Fibroblast of lung (primary cell): ENCODE measurements at regions not wholly inside any gene's neighbourhood (a gene's known extent, or its start where the extent isn't known, plus 50 kb on each side); places are given as distances from the start of the nearest gene placed in this dataset.

ENCODE experiments used
- DNase-seq, 2 donors: peaks; one replicate each; pipeline versions ENCODE4 v3.0.0 to v3.0.0-alpha.2; 2010; ENCODE audit warnings: low read depth in 2 of 2
- H2AFZ ChIP-seq: 2 replicates; pipeline ENCODE4 v1.5.1; 2012; ENCODE audit warnings: low read length, control low read depth, inconsistent platforms
- H3K27ac ChIP-seq: 2 replicates; pipeline ENCODE4 v1.5.1; 2011; ENCODE audit warnings: low read length, control low read depth; ENCODE audit not compliant: insufficient read depth
- H3K27me3 ChIP-seq: 2 replicates; pipeline ENCODE4 v1.5.1; 2011; ENCODE audit warnings: mild to moderate bottlenecking, low read length; ENCODE audit not compliant: control insufficient read depth, insufficient read depth
- H3K36me3 ChIP-seq: 2 replicates; pipeline ENCODE4 v1.5.1; 2011; ENCODE audit warnings: low read length; ENCODE audit not compliant: control insufficient read depth, insufficient read depth
- H3K4me1 ChIP-seq: 2 replicates; pipeline ENCODE4 v1.5.1; 2011; ENCODE audit warnings: low read length; ENCODE audit not compliant: control insufficient read depth, insufficient read depth; ENCODE audit errors: extremely low read depth
- H3K4me2 ChIP-seq: 2 replicates; pipeline ENCODE4 v1.5.1; 2011; ENCODE audit warnings: low read length, control low read depth; ENCODE audit not compliant: insufficient read depth; ENCODE audit errors: extremely low read depth
- H3K4me3 ChIP-seq, 4 experiments: fragments of 200-600 bp in 1 of 4; sonication (generic) in 1 of 4; replicated peaks in 1 of 4; 2 replicates each; pipeline ENCODE4 v1.5.1; 2011 to 2016; ENCODE audit warnings: low read length in 4 of 4, low read depth in 3 of 4, mild to moderate bottlenecking in 3 of 4, control low read depth in 2 of 4, inconsistent platforms in 1 of 4, mixed read lengths in 1 of 4; ENCODE audit not compliant: insufficient read depth in 1 of 4; ENCODE audit errors: control extremely low read depth in 1 of 4
- H3K79me2 ChIP-seq: 2 replicates; pipeline ENCODE4 v1.5.1; 2012; ENCODE audit warnings: mild to moderate bottlenecking, low read length, inconsistent platforms; ENCODE audit not compliant: control insufficient read depth, insufficient read depth
- H3K9ac ChIP-seq: 2 replicates; pipeline ENCODE4 v1.5.1; 2011; ENCODE audit warnings: mild to moderate bottlenecking, low read length, control low read depth; ENCODE audit not compliant: insufficient read depth
- H3K9me3 ChIP-seq: 2 replicates; pipeline ENCODE4 v1.5.1; 2012; ENCODE audit warnings: low read depth, low read length; ENCODE audit not compliant: control insufficient read depth, insufficient read depth
- H4K20me1 ChIP-seq: 2 replicates; pipeline ENCODE4 v1.5.1; 2011; ENCODE audit warnings: low read length; ENCODE audit not compliant: control insufficient read depth, insufficient read depth; ENCODE audit errors: extremely low read depth
- CTCF ChIP-seq, 2 donors: IDR thresholded peaks in 1 of 2; conservative IDR thresholded peaks in 1 of 2; 1 replicate in 1 of 2; 2 replicates in 1 of 2; pipeline ENCODE4 v1.5.1; 2011 to 2012; ENCODE audit warnings: low read length in 2 of 2, control low read depth in 1 of 2, inconsistent platforms in 1 of 2, low read depth in 1 of 2, mild to moderate bottlenecking in 1 of 2
- EZH2 ChIP-seq: IDR thresholded peaks from 2 replicates; pipeline ENCODE4 v1.5.1; 2012; ENCODE audit warnings: low read length, control low read depth, mild to moderate bottlenecking; ENCODE audit errors: missing control alignments

- TF ChIP-seq CTCF (conservative IDR thresholded peaks at IDR 0.05 in 1 of 2, IDR thresholded peaks at IDR 0.05 in 1 of 2; ENCODE audit: low read depth in 1 of 2, low read length in 2 of 2) = no peak
- no peak for TF ChIP-seq EZH2
- Histone ChIP-seq H3K4me2 (no peak overlapping the region), H3K4me1 (no peaks in the 10 kb centered on the region), H3K27ac (no peak overlapping the region), H3K4me3 (no peak overlapping the region), H3K36me3 (no peaks in the 10 kb centered on the region), H2AFZ (no peak overlapping the region), H4K20me1 (no peaks in the 10 kb centered on the region), H3K79me2 (no peaks in the 10 kb centered on the region), H3K9ac (no peak overlapping the region), H3K9me3 (no peaks in the 10 kb centered on the region), H3K27me3 (no peaks in the 10 kb centered on the region)
- no peak for DNase-seq
Observed at GRCh38 chr5:62931153-62931950, 352.7 kb downstream of the LRRC70 start.

- no peak overlapping the region for H3K4me2 ChIP-seq
- H3K27me3 ChIP-seq = no peaks in the 10 kb centered on the region
- H3K27ac ChIP-seq = no peak overlapping the region
- no peaks in the 10 kb centered on the region for H3K79me2 ChIP-seq
- no peaks in the 10 kb centered on the region for H3K9me3 ChIP-seq
- no peaks in the 10 kb centered on the region for H3K4me1 ChIP-seq
- TF ChIP-seq CTCF (conservative IDR thresholded peaks at IDR 0.05 in 1 of 2, IDR thresholded peaks at IDR 0.05 in 1 of 2; ENCODE audit: low read depth in 1 of 2, low read length in 2 of 2) (no peak), EZH2 (no peak)
- H2AFZ ChIP-seq = no peak overlapping the region
- H3K4me3 ChIP-seq = no peak overlapping the region
- H3K36me3 ChIP-seq = no peaks in the 10 kb centered on the region
- no peaks in the 10 kb centered on the region for H4K20me1 ChIP-seq
- DNase-seq = no peak
- no peak overlapping the region for H3K9ac ChIP-seq
Observed at GRCh38 chr5:62922191-62922590, 343.6 kb downstream of the LRRC70 start.

- H4K20me1 ChIP-seq = no peaks in the 10 kb centered on the region
- H3K9ac ChIP-seq = no peak overlapping the region
- no peaks in the 10 kb centered on the region for H3K27me3 ChIP-seq
- no peak overlapping the region for H2AFZ ChIP-seq
- no peaks in the 10 kb centered on the region for H3K4me1 ChIP-seq
- no peaks in the 10 kb centered on the region for H3K79me2 ChIP-seq
- TF ChIP-seq EZH2 = no peak
- no peaks in the 10 kb centered on the region for H3K36me3 ChIP-seq
- no peak overlapping the region for H3K27ac ChIP-seq
- H3K9me3 ChIP-seq = no peaks in the 10 kb centered on the region
- no peak overlapping the region for H3K4me3 ChIP-seq
- DNase-seq = no peak
- no peak overlapping the region for H3K4me2 ChIP-seq
Observed at GRCh38 chr5:62920856-62921255, 342.2 kb downstream of the LRRC70 start.
